Neural cell (in vitro differentiated cells): ENCODE measurements at regions not wholly inside any gene's neighbourhood (a gene's known extent, or its start where the extent isn't known, plus 50 kb on each side); places are given as distances from the start of the nearest gene placed in this dataset.

ENCODE experiments used
- EZH2 ChIP-seq: fragments of 200-600, 300-800 bp; shearing (Covaris generic), sonication (generic); IDR thresholded peaks from 2 replicates; pipeline ENCODE4 v1.6.1; 2014; ENCODE audit warnings: antibody characterized with exemption, low read length, borderline replicate concordance, mild to moderate bottlenecking; ENCODE audit not compliant: insufficient read depth, poor library complexity, severe bottlenecking
- RAD21 ChIP-seq: fragments of 450-650 bp; conservative IDR thresholded peaks from 2 replicates; pipeline ENCODE4 v1.6.1; 2014; ENCODE audit warnings: antibody characterized with exemption, mild to moderate bottlenecking, moderate library complexity
- REST ChIP-seq: IDR thresholded peaks from 2 replicates; pipeline ENCODE4 v1.6.1; 2012; ENCODE audit warnings: borderline replicate concordance
- TF ChIP-seq, protein P1 (sequence below): fragments of 450-650 bp; IDR thresholded peaks from 2 replicates; pipeline ENCODE4 v1.5.1; 2014; ENCODE audit warnings: antibody characterized with exemption, mild to moderate bottlenecking, moderate library complexity; ENCODE audit not compliant: poor library complexity, severe bottlenecking

GRCh38 chr5:143479394-143479793 is 75.9 kb upstream of the NR3C1 start:
- TF ChIP-seq, protein P1, sequence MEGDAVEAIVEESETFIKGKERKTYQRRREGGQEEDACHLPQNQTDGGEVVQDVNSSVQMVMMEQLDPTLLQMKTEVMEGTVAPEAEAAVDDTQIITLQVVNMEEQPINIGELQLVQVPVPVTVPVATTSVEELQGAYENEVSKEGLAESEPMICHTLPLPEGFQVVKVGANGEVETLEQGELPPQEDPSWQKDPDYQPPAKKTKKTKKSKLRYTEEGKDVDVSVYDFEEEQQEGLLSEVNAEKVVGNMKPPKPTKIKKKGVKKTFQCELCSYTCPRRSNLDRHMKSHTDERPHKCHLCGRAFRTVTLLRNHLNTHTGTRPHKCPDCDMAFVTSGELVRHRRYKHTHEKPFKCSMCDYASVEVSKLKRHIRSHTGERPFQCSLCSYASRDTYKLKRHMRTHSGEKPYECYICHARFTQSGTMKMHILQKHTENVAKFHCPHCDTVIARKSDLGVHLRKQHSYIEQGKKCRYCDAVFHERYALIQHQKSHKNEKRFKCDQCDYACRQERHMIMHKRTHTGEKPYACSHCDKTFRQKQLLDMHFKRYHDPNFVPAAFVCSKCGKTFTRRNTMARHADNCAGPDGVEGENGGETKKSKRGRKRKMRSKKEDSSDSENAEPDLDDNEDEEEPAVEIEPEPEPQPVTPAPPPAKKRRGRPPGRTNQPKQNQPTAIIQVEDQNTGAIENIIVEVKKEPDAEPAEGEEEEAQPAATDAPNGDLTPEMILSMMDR: no peak
- TF ChIP-seq REST (no peak), EZH2 (no peak), RAD21 (no peak)
